Astrocyte of the cerebellum (primary cell): ENCODE measurements at regions not wholly inside any gene's neighbourhood (a gene's known extent, or its start where the extent isn't known, plus 50 kb on each side); places are given as distances from the start of the nearest gene placed in this dataset.
"Not testable (repeated sequence)": the region's sequence is repeated elsewhere in the genome, so short reads cannot be mapped to it uniquely, and the experiment has no call there.

Experiments used
- DNase-seq: peaks from one replicate; pipeline ENCODE4 v3.0.0-alpha.2; 2011; ENCODE audit warnings: low read depth
- H3K4me3 ChIP-seq: 2 replicates; pipeline ENCODE4 v1.5.1; 2011; ENCODE audit warnings: mild to moderate bottlenecking, low read depth, low read length, moderate library complexity
- in situ Hi-C: cut with HindIII; loops from 2 replicates; pipeline ENCODE4 v1.10.0; 2017; ENCODE audit warnings: low sequenced_read_pairs
- TF ChIP-seq, protein P1 (sequence below): IDR thresholded peaks from 2 replicates; pipeline ENCODE4 v1.5.1; 2012; ENCODE audit warnings: low read length, low read depth, moderate library complexity, mild to moderate bottlenecking; ENCODE audit errors: missing control alignments

DNA sequence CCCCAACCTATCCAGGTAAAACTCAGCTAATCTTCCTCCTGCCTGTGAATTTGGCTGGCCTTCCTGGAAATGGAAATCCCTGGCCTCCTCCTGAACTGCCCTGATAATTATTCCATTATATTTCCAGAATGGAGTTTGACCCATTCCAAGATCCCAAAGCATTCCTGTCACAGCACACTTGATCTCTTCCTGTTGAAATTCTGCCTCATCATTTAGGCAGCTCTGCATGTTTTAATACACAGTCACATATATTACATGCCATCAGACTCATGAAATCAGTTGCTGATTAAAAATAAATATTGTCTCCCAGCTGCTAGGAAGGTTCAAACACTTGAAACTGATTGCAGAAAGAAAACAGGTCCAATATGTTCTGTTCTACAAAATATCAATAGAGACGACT is 148.2 kb upstream of the PALMD start:
- in situ Hi-C loops, result loop anchor here (25.0 kb wide), 1 partner anchor 310 kb away; no protein-coding TSS in a partner anchor
- TF ChIP-seq, protein P1, sequence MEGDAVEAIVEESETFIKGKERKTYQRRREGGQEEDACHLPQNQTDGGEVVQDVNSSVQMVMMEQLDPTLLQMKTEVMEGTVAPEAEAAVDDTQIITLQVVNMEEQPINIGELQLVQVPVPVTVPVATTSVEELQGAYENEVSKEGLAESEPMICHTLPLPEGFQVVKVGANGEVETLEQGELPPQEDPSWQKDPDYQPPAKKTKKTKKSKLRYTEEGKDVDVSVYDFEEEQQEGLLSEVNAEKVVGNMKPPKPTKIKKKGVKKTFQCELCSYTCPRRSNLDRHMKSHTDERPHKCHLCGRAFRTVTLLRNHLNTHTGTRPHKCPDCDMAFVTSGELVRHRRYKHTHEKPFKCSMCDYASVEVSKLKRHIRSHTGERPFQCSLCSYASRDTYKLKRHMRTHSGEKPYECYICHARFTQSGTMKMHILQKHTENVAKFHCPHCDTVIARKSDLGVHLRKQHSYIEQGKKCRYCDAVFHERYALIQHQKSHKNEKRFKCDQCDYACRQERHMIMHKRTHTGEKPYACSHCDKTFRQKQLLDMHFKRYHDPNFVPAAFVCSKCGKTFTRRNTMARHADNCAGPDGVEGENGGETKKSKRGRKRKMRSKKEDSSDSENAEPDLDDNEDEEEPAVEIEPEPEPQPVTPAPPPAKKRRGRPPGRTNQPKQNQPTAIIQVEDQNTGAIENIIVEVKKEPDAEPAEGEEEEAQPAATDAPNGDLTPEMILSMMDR, result no peak
- no peak overlapping the region for H3K4me3 ChIP-seq
- DNase-seq, result no peak

DNA sequence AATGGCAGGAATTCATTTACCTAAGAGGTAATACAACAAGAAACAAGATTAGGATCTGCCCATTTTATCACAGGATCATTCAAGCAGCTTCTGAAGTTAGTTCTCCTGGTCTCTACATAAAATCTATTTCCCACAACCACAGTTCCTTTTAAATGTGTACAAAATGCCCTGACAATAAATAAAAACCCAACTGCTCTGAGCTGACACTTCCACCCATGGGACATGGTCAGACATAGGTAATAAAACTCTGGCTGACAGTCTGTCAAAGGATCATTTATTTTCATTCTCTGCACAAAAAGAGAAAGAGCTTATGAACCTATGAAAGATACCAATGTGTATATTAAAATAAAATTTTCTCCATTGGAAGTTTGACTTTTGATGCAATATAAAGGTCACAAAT is 145.4 kb upstream of the PALMD start:
- no peak for DNase-seq
- TF ChIP-seq, protein P1, result no peak
- in situ Hi-C loops, result no loop called here
- H3K4me3 ChIP-seq, result no peak overlapping the region

DNA sequence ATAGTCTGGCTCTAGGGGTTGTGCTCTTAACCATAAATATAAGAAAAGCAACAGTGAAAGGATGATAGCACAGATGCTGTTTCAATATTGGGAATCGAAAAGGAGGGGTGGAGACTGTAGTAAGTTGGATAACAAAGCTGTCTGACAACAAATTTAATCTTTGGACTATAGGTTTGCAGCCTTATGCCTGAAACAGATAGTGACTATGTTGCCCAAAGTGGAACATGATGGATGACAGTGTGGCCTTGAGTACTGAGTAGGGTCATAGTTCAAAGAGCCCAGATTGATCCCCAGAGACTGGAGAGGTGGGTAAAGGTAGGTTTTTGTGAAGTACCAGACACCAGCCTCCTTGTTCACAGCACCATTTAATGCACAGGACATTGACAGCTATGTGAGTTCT is 144.0 kb upstream of the PALMD start:
- in situ Hi-C loops, result no loop called here
- no peak overlapping the region for H3K4me3 ChIP-seq
- DNase-seq, result no peak
- TF ChIP-seq, protein P1, result no peak

DNA sequence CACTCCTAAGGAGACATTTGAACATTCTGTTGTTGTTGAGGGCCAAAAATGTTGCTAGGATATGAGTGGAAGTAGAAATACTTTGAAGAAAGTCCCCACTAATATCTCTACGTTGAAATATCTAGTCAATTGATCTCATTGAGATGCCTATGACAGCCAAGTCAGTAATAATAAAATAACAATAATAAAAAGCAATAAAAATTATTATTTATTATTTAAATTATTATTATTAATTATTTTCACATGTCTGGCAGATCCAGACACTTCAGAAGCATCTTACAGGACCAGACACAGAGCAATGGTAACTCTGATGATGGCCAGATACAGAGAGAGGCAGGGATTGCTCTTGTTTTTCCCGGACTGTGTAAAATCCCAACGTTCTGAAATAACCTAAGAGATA is 143.5 kb upstream of the PALMD start:
- DNase-seq, result no peak
- in situ Hi-C loops, result no loop called here
- TF ChIP-seq, protein P1, result no peak
- H3K4me3 ChIP-seq, result no peak overlapping the region

DNA sequence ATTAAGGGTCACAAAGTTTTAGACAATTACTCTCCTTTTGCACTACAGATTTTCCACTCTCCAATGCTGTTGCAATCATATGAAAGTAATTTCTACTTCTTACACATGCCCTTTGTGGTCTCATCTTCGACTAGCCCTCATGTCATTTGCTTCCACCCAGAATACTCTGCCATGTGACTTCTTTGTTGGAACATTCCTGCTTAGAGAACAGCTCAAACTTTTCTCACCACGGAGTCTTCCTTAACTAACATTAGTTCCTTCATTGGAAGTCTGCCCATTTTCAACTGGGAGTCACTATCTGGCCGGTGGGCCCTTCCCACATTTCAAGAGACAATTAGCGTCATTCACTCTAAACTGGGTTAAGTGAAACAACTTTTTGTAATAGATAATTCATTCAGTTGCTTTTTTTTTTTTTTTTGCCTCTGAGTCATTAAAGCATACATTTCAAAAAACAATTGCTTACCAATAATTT is 142.6 kb upstream of the PALMD start:
- no peak overlapping the region for H3K4me3 ChIP-seq
- in situ Hi-C loops, result no loop called here
- TF ChIP-seq, protein P1, result no peak
- DNase-seq, result peak; percentile 11

DNA sequence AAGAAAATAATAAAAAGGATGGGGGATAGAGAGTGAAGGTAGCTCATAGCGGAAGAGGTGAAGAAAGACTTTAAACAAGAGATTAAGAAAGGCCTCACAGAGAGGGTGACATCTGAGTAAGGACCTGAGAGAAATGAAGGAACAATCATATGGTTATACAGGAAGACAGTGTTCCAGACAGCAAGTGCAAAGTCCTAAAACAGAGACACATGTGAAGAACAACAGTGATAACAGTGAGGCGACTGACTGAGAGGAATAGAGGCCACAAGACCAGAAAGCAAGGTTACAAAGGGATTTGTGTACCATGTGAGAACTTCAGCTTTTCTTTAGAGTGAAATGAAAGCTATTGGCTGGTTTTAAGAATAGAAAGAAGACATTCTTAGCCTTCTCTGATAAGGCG is 141.6 kb upstream of the PALMD start:
- in situ Hi-C loops, result no loop called here
- H3K4me3 ChIP-seq, result no peak overlapping the region
- TF ChIP-seq, protein P1, result no peak
- DNase-seq, result no peak

DNA sequence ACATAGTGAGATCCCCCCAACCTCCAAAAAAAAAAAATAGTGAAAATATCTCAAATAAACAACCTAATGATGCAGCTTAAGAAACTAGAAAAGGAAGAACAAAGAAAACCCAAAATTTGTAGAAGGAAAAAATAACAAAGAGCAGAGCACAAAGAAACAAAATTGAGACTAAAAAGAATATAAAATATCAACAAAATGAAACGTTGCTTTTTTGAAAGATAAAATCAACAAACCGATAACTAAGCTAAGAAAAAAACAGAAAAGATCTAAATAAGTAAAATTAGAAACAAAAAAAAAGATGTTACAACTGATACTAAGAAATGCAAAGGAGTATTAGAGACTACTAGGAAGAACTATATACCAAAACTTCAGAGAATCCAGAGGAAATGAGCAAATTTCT is 139.3 kb upstream of the PALMD start:
- TF ChIP-seq, protein P1, result no peak
- in situ Hi-C loops, result no loop called here

DNA sequence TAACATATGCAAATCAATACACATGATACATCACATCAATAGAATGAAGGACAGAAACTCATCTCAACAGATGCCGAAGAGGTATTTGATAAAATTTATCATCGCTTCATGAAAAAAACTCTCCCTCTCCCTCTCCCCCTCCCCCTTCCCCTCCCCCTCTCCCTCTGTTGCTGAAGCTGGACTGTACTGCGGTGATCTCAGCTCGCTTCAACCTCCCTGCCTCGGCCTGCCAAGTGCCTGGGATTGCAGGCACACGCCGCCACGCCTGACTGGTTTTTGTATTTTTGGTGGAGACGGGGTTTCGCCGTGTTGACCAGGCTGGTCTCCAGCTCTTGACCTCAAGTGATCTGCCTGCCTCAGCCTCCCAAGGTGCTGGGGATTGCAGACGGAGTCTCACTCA is 138.5 kb upstream of the PALMD start:
- H3K4me3 ChIP-seq, DNase-seq, in situ Hi-C loops: not testable (repeated sequence)

More for the DNA sequence above, 139.3 kb upstream of the PALMD start:
- H3K4me3 ChIP-seq, result no peak overlapping the region
- no peak for DNase-seq
